GM10847 (cell line): ENCODE measurements at regions not wholly inside any gene's neighbourhood (a gene's known extent, or its start where the extent isn't known, plus 50 kb on each side); places are given as distances from the start of the nearest gene placed in this dataset.

Source experiments
- POLR2A ChIP-seq: IDR thresholded peaks from 2 replicates; pipeline ENCODE4 v1.6.1; 2011; ENCODE audit not compliant: insufficient read length; ENCODE audit errors: extremely low read depth

DNA sequence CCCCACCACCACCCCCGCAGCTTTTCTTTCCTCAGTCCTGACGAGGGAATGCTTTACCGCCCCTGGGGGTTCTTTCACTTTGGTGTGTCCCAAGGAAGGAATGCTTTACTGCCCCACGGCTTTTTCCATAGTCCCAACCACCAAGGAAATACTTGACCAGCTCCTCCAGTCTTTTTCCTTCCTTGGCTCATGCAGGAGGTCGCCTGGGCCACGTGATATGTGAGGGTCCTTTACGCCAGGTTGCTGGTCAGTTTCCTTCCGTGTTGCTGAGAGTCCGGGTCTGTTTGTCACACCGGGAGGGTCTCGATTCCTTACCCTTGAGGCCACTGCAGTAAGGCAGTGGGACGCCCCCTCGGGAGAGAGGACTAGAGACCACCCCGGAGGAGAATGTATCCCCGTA lies 58.9 kb upstream of the CDH4 start:
- no peak for TF ChIP-seq POLR2A
